Activated CD4-positive, alpha-beta T cell treated with anti-CD3 and anti-CD28 coated beads, Interleukin-2, Interleukin-4, amounts not matched to agents 100 ng/mL and 50 ng/mL, durations not matched to agents 16 hours and 8 hours (primary cell): ENCODE measurements at regions not wholly inside any gene's neighbourhood (a gene's known extent, or its start where the extent isn't known, plus 50 kb on each side); places are given as distances from the start of the nearest gene placed in this dataset.
A peak's percentile ranks its signal among the peaks of the same experiment; 100 is the strongest.
"Not testable (repeated sequence)": the region's sequence is repeated elsewhere in the genome, so short reads cannot be mapped to it uniquely, and the experiment has no call there.

Experiments used
- DNase-seq: peaks from one replicate; pipeline ENCODE4 v3.0.0-alpha.2; 2020; ENCODE audit warnings: low spot score

GRCh38 chr10:62928763-62929162 is 112.6 kb upstream of the EGR2 start:
- DNase-seq: not testable (repeated sequence)

- DNase-seq: no peak
Measured at GRCh38 chr10:62926407-62926806, 110.2 kb upstream of the EGR2 start.

DNA sequence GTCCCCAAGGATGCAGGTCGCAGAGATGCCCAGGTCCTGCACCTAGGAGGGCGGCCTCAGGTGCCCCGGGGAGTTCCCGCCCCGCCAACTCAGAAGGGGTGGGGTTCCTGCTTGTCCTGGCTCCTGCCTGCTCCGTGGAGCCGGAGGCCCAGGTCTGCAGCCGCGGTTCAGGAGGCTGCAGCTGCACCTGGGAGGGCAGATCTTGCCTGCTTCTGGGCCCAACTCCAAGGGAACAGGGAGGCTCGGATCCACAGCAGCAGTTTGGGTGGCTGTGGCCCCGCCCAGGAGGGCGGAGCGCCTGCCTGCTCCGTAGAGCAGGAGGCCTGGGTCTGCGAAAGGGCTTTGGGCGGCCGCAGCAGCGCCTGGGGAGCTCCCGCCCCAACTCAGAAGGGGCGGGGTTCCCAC is 108.2 kb upstream of the EGR2 start:
- no peak for DNase-seq

DNA sequence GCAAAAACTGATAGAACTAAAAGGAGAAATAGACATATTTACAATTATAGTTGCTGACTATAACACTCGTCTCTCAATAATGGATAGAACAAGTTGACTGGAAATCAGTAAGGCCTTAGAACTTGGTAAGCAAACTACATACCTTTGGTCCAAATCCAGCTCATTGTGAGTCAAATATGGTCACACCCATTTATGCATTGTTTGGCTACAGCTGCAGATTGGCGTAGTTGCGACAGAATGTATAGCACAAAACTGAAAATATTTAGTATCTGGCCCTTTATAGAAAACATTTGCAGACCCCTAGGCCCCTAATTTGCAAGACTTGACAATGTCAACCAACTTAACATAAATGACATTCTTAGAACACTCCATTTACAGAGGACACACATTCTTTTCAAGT is 103.6 kb upstream of the EGR2 start:
- no peak for DNase-seq

- DNase-seq: peak; percentile 7
Measured at GRCh38 chr10:62917475-62918238, 101.5 kb upstream of the EGR2 start.

DNA sequence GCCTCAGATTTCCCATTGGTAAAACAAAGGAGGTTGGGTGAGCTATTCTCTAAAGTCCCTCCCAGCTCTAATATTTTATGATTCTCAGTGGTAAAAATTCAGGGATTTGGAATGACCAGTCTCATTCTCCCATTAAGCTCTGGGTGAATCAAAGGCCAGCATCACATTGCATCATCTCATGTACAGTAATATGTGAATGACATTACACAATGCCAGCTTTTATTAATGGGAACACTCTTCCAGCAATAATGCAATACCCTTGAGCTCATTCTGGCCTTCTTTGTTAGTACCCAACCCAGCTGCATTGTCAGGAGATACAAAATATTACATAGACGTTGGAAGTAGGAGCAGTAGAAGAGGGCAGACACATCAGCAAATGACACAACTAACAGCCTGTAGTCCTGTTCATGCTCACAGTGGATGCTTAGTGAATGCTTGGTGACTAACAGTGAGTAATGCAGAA is 100.0 kb upstream of the EGR2 start:
- no peak for DNase-seq

DNA sequence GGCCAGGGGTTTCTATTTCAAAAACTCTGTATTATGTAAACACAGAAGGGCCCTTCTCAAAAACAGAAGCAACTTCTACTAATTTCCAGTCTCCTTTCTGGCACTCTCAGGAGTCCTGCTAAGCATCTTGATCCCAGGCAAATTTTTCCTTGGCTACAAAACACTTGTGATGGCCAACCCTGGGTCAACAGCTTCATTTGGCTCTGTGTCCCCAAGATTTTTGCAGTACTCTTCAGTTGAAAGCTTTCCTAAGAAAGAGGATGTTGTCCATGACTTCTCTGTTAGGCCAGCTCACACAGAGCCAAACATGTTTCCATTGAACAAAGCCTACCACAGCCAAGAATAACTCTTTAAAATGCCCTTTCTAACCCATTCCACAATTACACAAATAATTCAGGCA is 99.0 kb upstream of the EGR2 start:
- DNase-seq: no peak

- DNase-seq: no peak
Measured at GRCh38 chr10:62912086-62912485, 95.9 kb upstream of the EGR2 start.

- no peak for DNase-seq
Measured at GRCh38 chr10:62911210-62911963, 95.2 kb upstream of the EGR2 start.

DNA sequence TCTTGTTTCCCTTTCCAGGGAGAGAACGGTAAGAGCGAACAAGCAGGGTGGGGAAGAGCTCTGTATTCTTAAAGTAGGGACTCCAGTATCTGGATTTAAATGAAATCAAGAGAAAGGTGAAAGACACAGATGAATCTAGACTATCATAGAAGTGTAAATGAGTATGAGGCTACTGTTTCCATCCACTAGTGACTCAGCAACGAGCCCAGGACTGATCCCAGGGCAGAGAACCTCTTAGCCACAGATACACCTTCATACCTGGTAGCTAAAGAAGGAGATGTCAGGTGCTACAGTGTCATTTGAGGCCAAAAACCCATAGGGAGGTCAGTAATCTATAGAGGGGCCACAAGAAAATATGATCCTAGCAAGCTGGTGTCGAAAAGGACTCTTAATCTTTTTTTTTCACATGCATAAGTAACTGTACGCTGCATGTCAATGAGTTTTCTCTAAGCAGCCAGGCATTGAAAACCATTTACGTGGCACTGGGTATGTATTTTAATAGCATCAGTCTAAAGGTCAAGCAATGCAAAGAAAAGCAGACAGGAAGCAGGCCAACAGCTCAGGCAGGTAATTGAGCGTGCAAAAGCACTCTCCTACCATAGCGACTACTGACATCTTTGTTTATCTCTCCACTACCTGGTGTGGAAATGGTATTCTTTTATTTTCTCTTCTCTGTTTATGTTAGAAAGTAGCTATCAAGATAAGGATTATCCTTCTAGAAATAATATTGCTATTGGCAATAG is 91.5 kb upstream of the EGR2 start:
- no peak for DNase-seq

DNA sequence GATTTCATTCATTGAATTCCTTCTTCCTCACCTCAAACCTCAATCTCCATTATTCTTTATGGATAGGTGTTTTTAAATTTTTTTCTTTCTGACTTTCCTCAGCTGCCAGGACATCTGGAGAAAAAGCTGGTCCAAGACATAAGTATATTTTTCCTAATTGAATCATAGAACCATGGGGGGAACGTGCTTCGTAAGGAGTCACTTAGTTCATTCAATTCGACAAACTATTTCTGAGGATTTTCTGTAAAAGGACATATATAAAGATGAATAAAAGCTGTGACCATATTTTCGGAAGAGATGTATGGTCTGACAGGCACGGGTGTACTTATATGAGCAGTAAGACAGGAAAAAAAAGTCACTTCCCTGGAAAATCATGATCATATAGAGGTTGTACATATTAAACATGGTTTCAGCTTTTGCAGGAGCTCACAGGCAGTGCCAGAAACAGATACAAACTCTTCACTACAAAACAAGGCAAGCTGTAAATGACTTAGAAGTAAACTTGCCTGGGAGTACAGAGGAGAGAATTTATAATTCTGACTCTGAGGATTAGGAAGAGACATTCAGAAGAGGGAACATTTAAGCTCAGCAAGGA is 88.2 kb upstream of the EGR2 start:
- DNase-seq: no peak

GRCh38 chr10:62903828-62904227 is 87.7 kb upstream of the EGR2 start:
- DNase-seq: no peak

DNA sequence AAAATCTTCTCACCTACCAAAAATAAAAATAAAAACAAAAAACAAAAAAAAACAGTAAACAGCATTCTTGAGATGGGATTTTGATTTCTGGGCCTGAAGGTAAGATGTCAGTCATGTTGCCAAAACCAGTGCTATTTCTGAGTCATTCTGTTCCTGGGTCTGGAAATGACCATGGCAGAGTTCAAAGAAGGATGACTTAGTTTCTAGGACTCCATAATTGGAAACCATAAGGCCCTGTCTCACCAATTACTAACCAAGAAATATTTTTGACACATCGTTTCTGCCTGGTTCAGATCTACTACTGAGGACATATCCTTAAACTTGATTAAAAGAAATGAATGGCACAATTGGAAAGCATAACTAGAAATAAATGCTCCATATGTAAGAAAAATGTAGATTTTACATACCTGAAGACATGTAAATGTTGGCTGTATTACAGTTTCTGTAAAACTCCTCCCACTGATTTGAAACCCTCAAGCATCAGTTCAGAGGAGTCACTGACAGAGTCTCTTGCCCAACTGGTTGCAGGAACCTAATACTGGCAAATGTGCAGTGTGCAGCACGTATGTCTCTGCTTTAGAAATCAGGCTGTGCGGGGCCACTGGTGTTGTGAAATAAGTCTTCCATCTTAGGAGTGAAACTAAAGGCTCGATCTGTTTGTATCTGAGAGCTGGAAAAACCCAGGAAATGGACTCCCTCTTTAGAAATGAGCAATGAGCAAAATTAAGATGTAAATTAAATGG is 84.8 kb upstream of the EGR2 start:
- no peak for DNase-seq

DNA sequence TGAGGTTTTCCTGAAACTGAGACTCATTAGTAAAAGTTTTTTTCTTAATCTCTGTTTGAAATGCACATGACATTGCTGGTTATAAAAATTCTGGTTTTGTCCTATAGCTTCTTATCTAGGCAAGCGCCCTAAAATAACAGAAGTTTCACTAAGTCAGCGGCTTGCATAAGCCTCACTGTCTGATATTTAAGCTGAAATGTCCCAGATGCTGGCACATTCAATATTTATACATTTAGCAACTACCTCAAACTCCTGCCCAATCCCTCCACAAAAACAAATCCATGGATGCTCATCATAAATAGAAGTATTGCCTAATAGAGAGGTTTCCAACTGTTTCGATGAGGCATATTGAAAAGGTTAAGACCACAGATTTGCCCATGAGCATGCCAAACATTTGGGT is 83.1 kb upstream of the EGR2 start:
- no peak for DNase-seq

GRCh38 chr10:62895063-62895462 is 78.9 kb upstream of the EGR2 start:
- no peak for DNase-seq

DNA sequence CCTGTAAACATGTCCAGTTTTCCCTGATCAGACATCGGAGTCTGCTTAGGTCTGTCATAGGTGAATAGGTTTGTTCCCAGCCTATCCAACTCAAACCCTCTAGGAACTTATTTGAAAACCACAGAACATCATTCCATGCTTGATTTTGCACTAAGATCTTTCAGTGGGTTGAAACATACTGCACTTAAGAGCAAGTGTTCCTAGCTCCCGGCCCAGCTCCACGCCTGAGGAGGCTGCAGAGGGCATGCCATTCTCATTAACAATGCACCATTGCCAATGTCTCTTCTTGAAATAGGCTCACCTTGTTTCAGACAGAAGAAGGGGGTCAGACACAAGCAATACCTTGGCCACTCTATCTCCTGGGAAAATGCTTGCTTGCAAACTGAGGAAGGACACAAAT is 78.0 kb upstream of the EGR2 start:
- no peak for DNase-seq

DNA sequence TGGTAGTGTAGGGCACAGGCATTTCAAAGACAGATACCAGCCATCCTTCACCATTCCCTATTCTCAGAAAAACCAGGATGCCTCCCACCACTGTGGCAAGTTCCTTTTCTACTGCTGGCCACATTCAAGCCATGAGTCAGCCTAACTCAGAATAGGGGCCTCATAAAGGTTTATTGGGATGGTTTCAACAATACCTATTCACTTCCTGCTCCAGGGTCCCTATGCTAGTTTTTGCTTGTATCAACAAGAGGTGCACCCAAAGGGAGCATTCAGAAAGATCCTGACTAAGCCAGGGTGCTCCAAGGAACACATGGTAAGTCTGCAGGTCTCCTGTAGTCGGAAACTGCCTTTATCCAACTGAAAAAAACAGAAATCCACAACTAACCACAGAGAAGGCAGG is 76.9 kb upstream of the EGR2 start:
- DNase-seq: no peak

DNA sequence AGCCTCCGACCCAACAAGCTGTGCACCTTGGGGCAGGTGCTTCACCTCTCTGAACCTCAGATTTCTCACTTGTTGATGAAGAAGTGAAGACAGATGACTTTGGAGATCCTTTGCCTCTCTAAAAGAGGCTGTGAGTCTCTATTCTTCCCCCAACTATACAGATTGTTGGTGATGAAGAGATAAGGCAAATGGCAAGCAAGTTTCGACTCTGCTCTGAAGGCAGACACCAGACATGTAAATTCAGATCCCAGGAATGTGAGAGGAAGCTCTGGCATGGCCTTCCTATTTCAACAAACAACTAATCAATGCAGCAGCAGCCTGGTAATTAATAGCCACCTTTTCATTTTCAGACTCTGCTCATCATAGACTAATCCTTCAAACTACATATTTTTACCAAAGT is 74.2 kb upstream of the EGR2 start:
- DNase-seq: no peak

DNA sequence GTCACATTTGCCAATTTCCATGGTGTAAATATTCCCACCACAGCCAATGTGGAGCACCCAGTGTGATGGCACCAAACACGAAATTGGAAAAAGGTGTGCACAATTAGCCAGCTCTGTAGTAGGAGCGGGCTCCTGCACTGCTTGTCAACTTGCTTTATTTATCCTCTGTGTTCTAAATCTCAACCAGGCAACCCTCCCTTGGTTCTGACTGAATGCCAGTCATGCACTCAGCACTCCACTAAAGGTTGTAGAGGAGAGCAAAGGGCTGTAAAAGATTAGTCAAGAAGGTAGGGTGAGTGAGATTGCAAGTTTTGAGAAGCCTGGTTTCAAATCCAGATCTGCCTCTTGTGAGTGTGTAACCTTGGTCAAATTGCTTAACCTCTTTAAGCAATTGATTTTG is 71.5 kb upstream of the EGR2 start:
- DNase-seq: no peak

DNA sequence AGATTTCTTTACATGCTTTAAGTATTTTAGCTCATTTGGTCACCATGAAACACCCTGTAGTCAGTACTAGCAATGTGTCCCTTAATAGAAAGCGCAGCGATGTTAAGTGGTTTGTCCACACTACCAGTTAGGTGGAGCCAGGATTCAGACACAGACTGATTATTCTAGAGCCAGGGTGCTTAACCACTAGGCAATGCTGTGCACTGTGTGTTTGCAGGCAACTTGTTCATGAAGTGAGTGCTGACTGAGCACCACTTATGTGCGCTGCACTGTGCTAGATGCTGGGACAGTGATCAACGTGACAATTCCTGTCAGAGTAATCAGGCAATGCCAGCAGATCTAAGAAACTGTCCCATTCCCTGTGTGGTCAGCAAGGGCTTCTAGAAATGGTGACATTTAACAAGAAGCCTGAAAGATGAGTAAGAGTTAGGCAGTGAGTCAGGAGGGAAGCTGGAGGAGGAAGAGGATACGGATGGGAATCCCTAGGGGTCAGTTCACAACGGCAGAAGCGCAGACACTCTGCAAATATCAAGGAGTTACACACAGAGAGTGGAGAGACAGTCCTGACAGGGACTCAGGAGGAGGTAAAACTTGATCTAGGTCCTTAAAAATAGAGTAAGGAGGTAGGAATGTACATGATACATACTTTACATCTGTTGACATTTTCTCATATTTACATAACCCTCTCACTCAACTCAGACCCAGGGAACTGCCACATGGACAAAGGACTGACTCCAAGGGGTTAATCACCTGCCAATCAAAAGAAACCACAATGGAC is 69.7 kb upstream of the EGR2 start:
- DNase-seq: no peak

DNA sequence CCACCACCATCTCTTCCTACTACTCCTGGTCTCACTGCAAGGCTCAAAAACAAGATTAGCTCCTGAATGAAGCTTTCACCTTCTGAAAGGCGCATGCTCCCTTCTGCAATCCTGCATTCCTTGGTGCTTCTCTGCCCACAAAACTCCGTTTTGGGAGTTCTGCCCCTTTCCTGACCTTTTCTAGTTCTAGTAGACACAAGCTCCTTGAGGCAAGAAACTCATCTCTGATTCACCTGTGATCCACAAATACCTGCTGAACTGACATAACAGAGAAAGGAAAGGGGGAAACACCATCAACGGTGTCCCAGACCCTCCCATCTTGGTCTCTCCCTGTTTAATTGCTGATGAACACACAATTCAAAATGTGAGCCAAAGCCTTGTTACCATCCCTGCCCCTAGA is 64.0 kb upstream of the EGR2 start:
- no peak for DNase-seq
